ENCODE measurements at regions not wholly inside any gene's neighbourhood (a gene's known extent, or its start where the extent isn't known, plus 50 kb on each side); places are given as distances from the start of the nearest gene placed in this dataset.

DNA sequence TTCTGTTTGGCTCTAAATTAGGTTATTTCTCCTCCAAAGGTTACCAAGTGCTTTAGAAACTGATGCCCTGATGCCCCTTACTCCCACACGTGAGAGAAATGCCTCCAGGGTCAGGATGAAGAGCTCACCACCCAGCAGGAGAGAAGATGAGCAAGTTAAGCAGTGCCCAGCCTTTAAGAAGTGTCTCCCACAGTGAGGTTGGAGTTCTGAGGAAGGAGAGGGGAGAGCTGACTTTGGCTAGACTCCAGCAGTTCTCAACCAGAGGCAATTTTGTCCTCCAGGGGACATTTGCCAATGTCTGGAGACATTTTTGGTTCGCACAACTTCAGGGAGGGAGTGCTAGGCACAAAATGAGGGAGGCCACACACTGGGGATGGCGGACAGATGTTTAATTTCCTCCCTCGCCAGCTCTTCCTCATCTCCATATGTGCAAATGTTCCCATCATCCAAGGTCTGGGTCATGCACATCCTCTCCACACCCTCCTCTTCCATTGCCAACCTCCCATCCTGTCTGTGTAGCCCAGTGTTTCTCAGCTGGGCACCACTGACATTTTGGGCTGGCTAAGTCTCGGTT lies 50.6 kb upstream of the SLC7A14 start:
- Histone ChIP-seq H3K27me3 (no peaks in the 10 kb centered on the region), H3K27ac (no peak overlapping the region), H3K4me3 (no peak overlapping the region), H3K9me3 (no peaks in the 10 kb centered on the region), H3K36me3 (no peaks in the 10 kb centered on the region), H3K4me1 (no peaks in the 10 kb centered on the region)
- no peak for ATAC-seq
- DNase-seq, result no peak
- TF ChIP-seq, protein P1, sequence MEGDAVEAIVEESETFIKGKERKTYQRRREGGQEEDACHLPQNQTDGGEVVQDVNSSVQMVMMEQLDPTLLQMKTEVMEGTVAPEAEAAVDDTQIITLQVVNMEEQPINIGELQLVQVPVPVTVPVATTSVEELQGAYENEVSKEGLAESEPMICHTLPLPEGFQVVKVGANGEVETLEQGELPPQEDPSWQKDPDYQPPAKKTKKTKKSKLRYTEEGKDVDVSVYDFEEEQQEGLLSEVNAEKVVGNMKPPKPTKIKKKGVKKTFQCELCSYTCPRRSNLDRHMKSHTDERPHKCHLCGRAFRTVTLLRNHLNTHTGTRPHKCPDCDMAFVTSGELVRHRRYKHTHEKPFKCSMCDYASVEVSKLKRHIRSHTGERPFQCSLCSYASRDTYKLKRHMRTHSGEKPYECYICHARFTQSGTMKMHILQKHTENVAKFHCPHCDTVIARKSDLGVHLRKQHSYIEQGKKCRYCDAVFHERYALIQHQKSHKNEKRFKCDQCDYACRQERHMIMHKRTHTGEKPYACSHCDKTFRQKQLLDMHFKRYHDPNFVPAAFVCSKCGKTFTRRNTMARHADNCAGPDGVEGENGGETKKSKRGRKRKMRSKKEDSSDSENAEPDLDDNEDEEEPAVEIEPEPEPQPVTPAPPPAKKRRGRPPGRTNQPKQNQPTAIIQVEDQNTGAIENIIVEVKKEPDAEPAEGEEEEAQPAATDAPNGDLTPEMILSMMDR (IDR thresholded peaks at IDR 0.05), result no peak
- intact Hi-C loops (cut with DNase I), result no loop called here
